Vagina (tissue), 2 donors: ENCODE measurements at regions not wholly inside any gene's neighbourhood (a gene's known extent, or its start where the extent isn't known, plus 50 kb on each side); places are given as distances from the start of the nearest gene placed in this dataset.

Experiments used
- POLR2A ChIP-seq, 2 donors: fragments of 450-650 bp; IDR thresholded peaks; one replicate each; pipeline ENCODE4 v1.6.1; 2017; ENCODE audit warnings: antibody characterized with exemption in 2 of 2, mild to moderate bottlenecking in 2 of 2, moderate library complexity in 2 of 2
- POLR2AphosphoS5 ChIP-seq, 2 donors: sonication (generic); formaldehyde crosslinking; IDR thresholded peaks; one replicate each; pipeline ENCODE4 v1.9.0; 2017; ENCODE audit warnings: antibody characterized with exemption in 2 of 2, mild to moderate bottlenecking in 2 of 2, low read depth in 1 of 2; ENCODE audit not compliant: insufficient read depth in 1 of 2
- TF ChIP-seq, protein P1 (sequence below), 3 experiments: fragments of 450-650 bp in 2 of 3; fragments of 200-600 bp in 1 of 3; sonication (generic) in 1 of 3; IDR thresholded peaks; one replicate each; pipeline ENCODE4 v1.5.1; 2017 to 2019; ENCODE audit warnings: antibody characterized with exemption in 3 of 3, mild to moderate bottlenecking in 2 of 3, moderate library complexity in 2 of 3

DNA sequence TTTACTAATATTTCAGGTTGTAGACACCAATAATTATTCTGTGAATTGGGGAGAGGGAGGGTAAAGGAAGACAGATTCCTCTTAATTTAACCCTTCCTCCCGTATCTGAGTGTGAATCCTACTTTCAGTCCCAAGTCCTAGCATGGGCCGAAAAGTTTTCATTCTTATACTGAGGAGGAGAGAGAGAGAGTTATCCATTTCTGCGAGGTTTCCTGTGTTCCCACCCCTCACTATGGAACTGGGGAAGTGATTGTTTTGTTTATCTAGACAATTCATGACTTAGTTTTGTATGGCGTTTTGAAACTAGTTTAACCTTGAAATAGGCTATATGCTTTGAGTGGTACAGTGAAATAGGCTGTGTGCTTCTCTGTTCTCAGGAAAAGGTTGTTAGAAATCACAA, 134.0 kb upstream of the DPYD start:
- TF ChIP-seq, protein P1, sequence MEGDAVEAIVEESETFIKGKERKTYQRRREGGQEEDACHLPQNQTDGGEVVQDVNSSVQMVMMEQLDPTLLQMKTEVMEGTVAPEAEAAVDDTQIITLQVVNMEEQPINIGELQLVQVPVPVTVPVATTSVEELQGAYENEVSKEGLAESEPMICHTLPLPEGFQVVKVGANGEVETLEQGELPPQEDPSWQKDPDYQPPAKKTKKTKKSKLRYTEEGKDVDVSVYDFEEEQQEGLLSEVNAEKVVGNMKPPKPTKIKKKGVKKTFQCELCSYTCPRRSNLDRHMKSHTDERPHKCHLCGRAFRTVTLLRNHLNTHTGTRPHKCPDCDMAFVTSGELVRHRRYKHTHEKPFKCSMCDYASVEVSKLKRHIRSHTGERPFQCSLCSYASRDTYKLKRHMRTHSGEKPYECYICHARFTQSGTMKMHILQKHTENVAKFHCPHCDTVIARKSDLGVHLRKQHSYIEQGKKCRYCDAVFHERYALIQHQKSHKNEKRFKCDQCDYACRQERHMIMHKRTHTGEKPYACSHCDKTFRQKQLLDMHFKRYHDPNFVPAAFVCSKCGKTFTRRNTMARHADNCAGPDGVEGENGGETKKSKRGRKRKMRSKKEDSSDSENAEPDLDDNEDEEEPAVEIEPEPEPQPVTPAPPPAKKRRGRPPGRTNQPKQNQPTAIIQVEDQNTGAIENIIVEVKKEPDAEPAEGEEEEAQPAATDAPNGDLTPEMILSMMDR (IDR thresholded peaks at IDR 0.05): no peak
- no peak for TF ChIP-seq POLR2AphosphoS5 (IDR thresholded peaks at IDR 0.05; ENCODE audit: insufficient read depth in 1 of 2, low read depth in 1 of 2)
- TF ChIP-seq POLR2A (IDR thresholded peaks at IDR 0.05): no peak
